Vagina (tissue), 2 donors: ENCODE measurements at regions not wholly inside any gene's neighbourhood (a gene's known extent, or its start where the extent isn't known, plus 50 kb on each side); places are given as distances from the start of the nearest gene placed in this dataset.

Experiments
- CTCF ChIP-seq, 3 experiments: fragments of 450-650 bp in 2 of 3; fragments of 200-600 bp in 1 of 3; sonication (generic) in 1 of 3; IDR thresholded peaks; one replicate each; pipeline ENCODE4 v1.5.1; 2017 to 2019; ENCODE audit warnings: antibody characterized with exemption in 3 of 3, mild to moderate bottlenecking in 2 of 3, moderate library complexity in 2 of 3
- POLR2AphosphoS5 ChIP-seq, 2 donors: sonication (generic); formaldehyde crosslinking; IDR thresholded peaks; one replicate each; pipeline ENCODE4 v1.9.0; 2017; ENCODE audit warnings: antibody characterized with exemption in 2 of 2, mild to moderate bottlenecking in 2 of 2, low read depth in 1 of 2; ENCODE audit not compliant: insufficient read depth in 1 of 2

GRCh38 chr15:35244227-35244626 lies 159.1 kb upstream of the NANOGP8 start:
- TF ChIP-seq CTCF (IDR thresholded peaks at IDR 0.05) = no peak
- TF ChIP-seq POLR2AphosphoS5 (IDR thresholded peaks at IDR 0.05; ENCODE audit: insufficient read depth in 1 of 2, low read depth in 1 of 2) = no peak
